CD14-positive monocyte (primary cell): ENCODE measurements at regions not wholly inside any gene's neighbourhood (a gene's known extent, or its start where the extent isn't known, plus 50 kb on each side); places are given as distances from the start of the nearest gene placed in this dataset.

ENCODE experiments used
- DNase-seq, 3 donors: peaks; one replicate each; pipeline ENCODE4 v3.0.0-alpha.2; 2011 to 2022
- H2AFZ ChIP-seq: 2 replicates; pipeline ENCODE4 v1.6.0; 2012; ENCODE audit warnings: mild to moderate bottlenecking, low read depth, low read length, inconsistent platforms; ENCODE audit not compliant: insufficient read depth, poor library complexity, severe bottlenecking
- H3K27ac ChIP-seq, 2 donors: 1 replicate in 1 of 2; 2 replicates in 1 of 2; pipeline ENCODE4 v1.5.1; 2012 to 2013; ENCODE audit warnings: low read length in 2 of 2, control low read depth in 1 of 2, inconsistent platforms in 1 of 2, low read depth in 1 of 2, mild to moderate bottlenecking in 1 of 2
- H3K27me3 ChIP-seq, 2 donors: one replicate each; pipeline versions ENCODE4 v1.6.0 to v1.6.1; 2011 to 2013; ENCODE audit warnings: low read length in 2 of 2; ENCODE audit not compliant: control insufficient read depth in 2 of 2, insufficient read depth in 2 of 2
- H3K36me3 ChIP-seq, 2 donors: replicated peaks in 1 of 2; 1 replicate in 1 of 2; 2 replicates in 1 of 2; pipeline versions ENCODE4 v1.5.1 to v1.6.1; 2012 to 2013; ENCODE audit warnings: low read length in 2 of 2, control low read depth in 1 of 2, inconsistent platforms in 1 of 2, mild to moderate bottlenecking in 1 of 2; ENCODE audit not compliant: insufficient read depth in 2 of 2, control insufficient read depth in 1 of 2
- H3K4me1 ChIP-seq, 2 donors: 1 replicate in 1 of 2; 2 replicates in 1 of 2; pipeline versions ENCODE4 v1.5.1 to v1.6.1; 2012 to 2013; ENCODE audit warnings: low read length in 2 of 2, control low read depth in 1 of 2, inconsistent platforms in 1 of 2, mild to moderate bottlenecking in 1 of 2, moderate library complexity in 1 of 2; ENCODE audit not compliant: insufficient read depth in 2 of 2, control insufficient read depth in 1 of 2
- H3K4me2 ChIP-seq: replicated peaks from 2 replicates; pipeline ENCODE3; 2012; ENCODE audit warnings: low read length, moderate library complexity, mild to moderate bottlenecking; ENCODE audit not compliant: poor library complexity, severe bottlenecking; ENCODE audit errors: extremely low read depth
- H3K4me3 ChIP-seq, 3 experiments: fragments of 200-600 bp in 1 of 3; sonication (generic) in 1 of 3; replicated peaks in 1 of 3; 1 replicate in 2 of 3; 2 replicates in 1 of 3; pipeline ENCODE4 v1.5.1; 2011 to 2013; ENCODE audit warnings: low read length in 3 of 3, mild to moderate bottlenecking in 3 of 3, control low read depth in 2 of 3, low read depth in 2 of 3, inconsistent platforms in 1 of 3, moderate library complexity in 1 of 3
- H3K79me2 ChIP-seq: 2 replicates; pipeline ENCODE4 v1.6.0; 2012; ENCODE audit warnings: mild to moderate bottlenecking, control low read depth, inconsistent platforms, low read length, moderate library complexity; ENCODE audit not compliant: insufficient read depth
- H3K9ac ChIP-seq: 2 replicates; pipeline ENCODE4 v1.6.0; 2017; ENCODE audit warnings: low read length, mild to moderate bottlenecking; ENCODE audit not compliant: insufficient read depth, poor library complexity, severe bottlenecking
- H3K9me3 ChIP-seq, 2 donors: replicated peaks in 1 of 2; 1 replicate in 1 of 2; 2 replicates in 1 of 2; pipeline versions ENCODE4 v1.5.1 to v1.6.1; 2012 to 2013; ENCODE audit warnings: low read length in 2 of 2, control low read depth in 1 of 2; ENCODE audit not compliant: control insufficient read depth in 1 of 2, insufficient read depth in 1 of 2
- H4K20me1 ChIP-seq: 2 replicates; pipeline ENCODE4 v1.6.0; 2012; ENCODE audit warnings: mild to moderate bottlenecking, low read length, control low read depth, moderate library complexity; ENCODE audit not compliant: insufficient read depth
- H3K27ac Mint-ChIP-seq, 7 donors: one replicate each; pipeline ENCODE4 v1.8.0; 2020; ENCODE audit warnings: mild to moderate bottlenecking in 7 of 7, mixed read lengths in 7 of 7, moderate library complexity in 6 of 7, inconsistent platforms in 2 of 7
- H3K27me3 Mint-ChIP-seq, 3 donors: one replicate each; pipeline ENCODE4 v1.8.0; 2021 to 2022; ENCODE audit warnings: low read depth in 3 of 3, mild to moderate bottlenecking in 3 of 3, mixed read lengths in 3 of 3, moderate library complexity in 3 of 3, inconsistent platforms in 1 of 3
- H3K36me3 Mint-ChIP-seq, 2 donors: one replicate each; pipeline ENCODE4 v1.8.0; 2020; ENCODE audit warnings: mixed read lengths in 2 of 2, inconsistent platforms in 1 of 2, mild to moderate bottlenecking in 1 of 2
- H3K4me1 Mint-ChIP-seq: one replicate; pipeline ENCODE4 v1.8.0; 2020; ENCODE audit warnings: mild to moderate bottlenecking, mixed read lengths
- H3K4me3 Mint-ChIP-seq, 2 donors: one replicate each; pipeline ENCODE4 v1.8.0; 2020; ENCODE audit warnings: mild to moderate bottlenecking in 2 of 2, mixed read lengths in 2 of 2, moderate library complexity in 1 of 2
- H3K9me3 Mint-ChIP-seq, 7 donors: one replicate each; pipeline ENCODE4 v1.8.0; 2020 to 2022; ENCODE audit warnings: mixed read lengths in 7 of 7, mild to moderate bottlenecking in 6 of 7, moderate library complexity in 6 of 7, inconsistent platforms in 2 of 7
- CTCF ChIP-seq: fragments of 200-600 bp; IDR thresholded peaks from one replicate; pipeline ENCODE4 v1.8.0; 2022; ENCODE audit warnings: antibody characterized with exemption, mild to moderate bottlenecking
- WGBS: methylation state at CpG from one replicate; pipeline ENCODE4 v1.1.5; 2013; ENCODE audit warnings: missing lambda C conversion rate; ENCODE audit not compliant: insufficient coverage; 5-methylcytosine and 5-hydroxymethylcytosine counted together
- intact Hi-C, 2 donors: fragments of 100-400 bp; cut with micrococcal nuclease; formaldehyde crosslinking; loops; one replicate each; pipeline versions ENCODE4 v1.15.0 to v1.15.1; 2023

DNA sequence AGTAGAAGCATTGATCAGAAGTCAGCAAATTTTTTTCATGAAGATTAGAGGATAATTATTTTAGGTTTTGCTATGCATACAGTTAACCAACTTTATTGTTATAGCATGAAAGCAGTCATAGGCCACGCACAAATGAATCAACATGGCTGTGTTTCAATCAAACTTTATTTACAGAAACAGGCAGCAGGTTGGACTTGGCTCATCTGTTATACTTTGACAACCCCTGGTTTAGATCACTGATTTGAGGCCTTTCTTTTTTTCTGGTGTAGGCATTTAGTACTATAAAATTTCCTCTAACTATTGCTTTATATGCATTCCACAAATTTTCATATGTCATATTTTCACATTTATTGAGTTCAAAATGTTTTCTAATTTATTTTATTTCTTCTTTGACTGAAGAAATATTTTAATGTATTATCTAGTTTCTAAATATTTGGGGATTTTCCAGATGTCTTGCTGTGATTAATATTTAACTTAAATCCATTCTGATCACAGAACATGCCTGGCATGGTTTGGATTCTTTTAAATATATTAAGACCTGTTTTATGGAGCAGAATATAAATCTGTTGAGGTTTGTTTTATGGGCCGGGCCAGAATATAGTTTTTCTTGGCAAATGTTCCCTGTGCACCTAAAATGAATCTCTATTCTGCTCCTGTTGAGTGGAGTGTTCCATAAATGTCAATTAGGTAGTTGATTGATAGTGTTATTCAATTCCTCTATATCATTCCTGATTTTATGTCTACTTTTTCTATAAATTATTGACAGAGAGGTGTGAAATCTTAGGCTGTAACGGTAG, 116.3 kb upstream of the KLHL29 start:
- Mint-ChIP-seq H3K4me3 (no peak overlapping the region), H3K4me1 (no peaks in the 10 kb centered on the region), H3K27ac (no peak overlapping the region), H3K27me3 (peaks cover 0 to 3% (median 0%) of the 10 kb centered on the region in 3 donors), H3K36me3 (no peaks in the 10 kb centered on the region), H3K9me3 (peaks cover 0 to 8% (median 3%) of the 10 kb centered on the region in 7 donors)
- Histone ChIP-seq H3K4me3 (no peak overlapping the region), H2AFZ (no peak overlapping the region), H4K20me1 (no peaks in the 10 kb centered on the region), H3K79me2 (no peaks in the 10 kb centered on the region), H3K9ac (no peak overlapping the region), H3K4me2 (no peak overlapping the region), H3K36me3 (no peaks in the 10 kb centered on the region), H3K4me1 (no peaks in the 10 kb centered on the region), H3K27me3 (no peaks in the 10 kb centered on the region), H3K27ac (no peak overlapping the region), H3K9me3 (no peaks in the 10 kb centered on the region)
- DNase-seq = no peak
- WGBS = 100% methylated on average over 1 of the region's 3 CpGs
- no peak for TF ChIP-seq CTCF
- intact Hi-C loops = no loop called here

- intact Hi-C loops = no loop called here
- Histone ChIP-seq H3K27me3 (no peaks in the 10 kb centered on the region), H3K4me1 (no peaks in the 10 kb centered on the region), H3K9me3 (no peaks in the 10 kb centered on the region), H3K27ac (no peak overlapping the region), H2AFZ (no peak overlapping the region), H3K4me2 (no peak overlapping the region), H3K4me3 (no peak overlapping the region), H3K79me2 (no peaks in the 10 kb centered on the region), H3K9ac (no peak overlapping the region), H4K20me1 (no peaks in the 10 kb centered on the region), H3K36me3 (no peaks in the 10 kb centered on the region)
- peaks cover 0 to 3% (median 0%) of the 10 kb centered on the region in 3 donors for H3K27me3 Mint-ChIP-seq
- WGBS = no CpG with 5 or more reads among the region's 3 CpGs
- DNase-seq = no peak
- no peak overlapping the region for H3K4me3 Mint-ChIP-seq
- no peaks in the 10 kb centered on the region for H3K36me3 Mint-ChIP-seq
- H3K4me1 Mint-ChIP-seq = no peaks in the 10 kb centered on the region
- no peak for TF ChIP-seq CTCF
- H3K9me3 Mint-ChIP-seq = peaks cover 0 to 8% (median 3%) of the 10 kb centered on the region in 7 donors
- no peak overlapping the region for H3K27ac Mint-ChIP-seq
Observed at GRCh38 chr2:23269747-23270146, 115.2 kb upstream of the KLHL29 start.
